H1 (cell line): ENCODE measurements at regions not wholly inside any gene's neighbourhood (a gene's known extent, or its start where the extent isn't known, plus 50 kb on each side); places are given as distances from the start of the nearest gene placed in this dataset.

ENCODE experiments used
- CTCF ChIA-PET: fragments of 300-600 bp; sonication (Branson Sonifier 250); formaldehyde crosslinking; loops from one replicate; lab custom pipeline; 2021; ENCODE audit not compliant: partially characterized antibody; lab: Charles Lee
- POLR2A ChIA-PET: fragments of 300-600 bp; sonication (Branson Sonifier 250); formaldehyde crosslinking; loops from one replicate; lab custom pipeline; 2021; ENCODE audit warnings: inconsistent platforms; ENCODE audit not compliant: partially characterized antibody; lab: Charles Lee
- DNase-seq, 2 experiments: peaks; one replicate each; pipeline versions ENCODE4 v3.0.0 to v3.0.0-alpha.2; 2010 to 2022; ENCODE audit warnings: low spot score in 2 of 2, low read depth in 1 of 2, mixed read lengths in 1 of 2
- FAIRE-seq: peaks from 2 replicates; lab custom pipeline; 2011; peaks lifted over from hg19 to GRCh38; lab: Jason Lieb, UNC
- H2AFZ ChIP-seq: 2 replicates; pipeline ENCODE4 v1.8.1; 2012; ENCODE audit warnings: low read length, inconsistent platforms
- H2AK5ac ChIP-seq: 2 replicates; pipeline ENCODE4 v1.6.1; 2013; ENCODE audit warnings: low read depth, low read length
- H2BK120ac ChIP-seq: replicated peaks from 2 replicates; pipeline ENCODE3; 2013; ENCODE audit warnings: low read depth, low read length, inconsistent platforms
- H2BK12ac ChIP-seq: 2 replicates; pipeline ENCODE4 v1.6.1; 2013; ENCODE audit warnings: low read depth, low read length
- H2BK15ac ChIP-seq: 2 replicates; pipeline ENCODE4 v1.6.1; 2013; ENCODE audit warnings: low read length
- H2BK20ac ChIP-seq: 2 replicates; pipeline ENCODE4 v1.6.1; 2013; ENCODE audit warnings: low read length
- H2BK5ac ChIP-seq: 2 replicates; pipeline ENCODE4 v1.6.1; 2013; ENCODE audit warnings: low read depth, low read length
- H3K14ac ChIP-seq: 2 replicates; pipeline ENCODE4 v1.6.1; 2013; ENCODE audit warnings: inconsistent platforms; ENCODE audit not compliant: insufficient read length
- H3K18ac ChIP-seq: 2 replicates; pipeline ENCODE4 v1.6.1; 2013; ENCODE audit warnings: low read length; ENCODE audit errors: extremely low read depth
- H3K23ac ChIP-seq: 2 replicates; pipeline ENCODE4 v1.6.1; 2013; ENCODE audit warnings: inconsistent platforms; ENCODE audit not compliant: insufficient read length
- H3K23me2 ChIP-seq: 2 replicates; pipeline ENCODE4 v1.6.1; 2013; ENCODE audit warnings: low read depth, low read length
- H3K27ac ChIP-seq: 2 replicates; pipeline ENCODE4 v1.6.1; 2011; ENCODE audit warnings: low read depth, low read length, inconsistent platforms
- H3K27me3 ChIP-seq, 4 experiments: replicated peaks in 1 of 4; 1 replicate in 1 of 4; 2 replicates in 3 of 4; pipeline versions ENCODE4 v1.6.1 to v1.8.1; 2011 to 2013; ENCODE audit warnings: low read length in 3 of 4, mild to moderate bottlenecking in 3 of 4, inconsistent platforms in 2 of 4, mixed read lengths in 2 of 4, moderate library complexity in 1 of 4; ENCODE audit not compliant: control insufficient read depth in 3 of 4, insufficient read depth in 3 of 4; ENCODE audit errors: extremely low read depth in 1 of 4
- H3K36me3 ChIP-seq, 4 experiments: 2 replicates each; pipeline versions ENCODE4 v1.6.1 to v1.8.1; 2011 to 2013; ENCODE audit warnings: mild to moderate bottlenecking in 4 of 4, low read length in 3 of 4, moderate library complexity in 2 of 4, control low read depth in 1 of 4, inconsistent platforms in 1 of 4; ENCODE audit not compliant: insufficient read depth in 4 of 4, control insufficient read depth in 2 of 4
- H3K4ac ChIP-seq: replicated peaks from 2 replicates; pipeline ENCODE3; 2013; ENCODE audit warnings: low read length, low read depth, mixed read lengths, inconsistent platforms; ENCODE audit not compliant: insufficient read length
- H3K4me1 ChIP-seq, 4 experiments: replicated peaks in 1 of 4; 1 replicate in 1 of 4; 2 replicates in 3 of 4; pipeline versions ENCODE4 v1.6.1 to v1.8.1; 2011 to 2013; ENCODE audit warnings: low read length in 3 of 4, inconsistent platforms in 2 of 4, mixed read lengths in 1 of 4; ENCODE audit not compliant: insufficient read depth in 4 of 4, control insufficient read depth in 3 of 4
- H3K4me2 ChIP-seq, 2 experiments: 2 replicates each; pipeline versions ENCODE4 v1.6.1 to v1.8.1; 2011 to 2013; ENCODE audit warnings: low read depth in 2 of 2, low read length in 2 of 2, control low read depth in 1 of 2, inconsistent platforms in 1 of 2, mild to moderate bottlenecking in 1 of 2; ENCODE audit not compliant: insufficient read depth in 1 of 2
- H3K4me3 ChIP-seq, 4 experiments: fragments of 200-600, 300-600 bp in 1 of 4; sonication (generic), shearing (Covaris generic), sonication (Bioruptor Twin) in 1 of 4; 2 replicates each; pipeline versions ENCODE4 v1.5.1 to v1.8.1; 2011 to 2016; ENCODE audit warnings: low read length in 4 of 4, low read depth in 3 of 4, control low read depth in 2 of 4, inconsistent platforms in 2 of 4, mild to moderate bottlenecking in 2 of 4, mixed read lengths in 1 of 4, moderate library complexity in 1 of 4; ENCODE audit not compliant: insufficient read depth in 2 of 4; ENCODE audit errors: extremely low read depth in 1 of 4
- H3K56ac ChIP-seq: replicated peaks from 2 replicates; pipeline ENCODE3; 2013; ENCODE audit warnings: low read depth, mild to moderate bottlenecking, mixed read lengths, low read length, inconsistent platforms; ENCODE audit not compliant: insufficient read length
- H3K79me1 ChIP-seq: 2 replicates; pipeline ENCODE4 v1.6.1; 2013; ENCODE audit warnings: low read depth, low read length, control low read depth
- H3K79me2 ChIP-seq, 2 experiments: 2 replicates each; pipeline versions ENCODE4 v1.6.1 to v1.8.1; 2012 to 2013; ENCODE audit warnings: low read length in 2 of 2, mild to moderate bottlenecking in 2 of 2, inconsistent platforms in 1 of 2; ENCODE audit not compliant: insufficient read depth in 2 of 2, control insufficient read depth in 1 of 2
- H3K9ac ChIP-seq, 4 experiments: replicated peaks in 1 of 4; 1 replicate in 1 of 4; 2 replicates in 3 of 4; pipeline versions ENCODE4 v1.6.1 to v1.8.1; 2011 to 2013; ENCODE audit warnings: low read depth in 3 of 4, low read length in 3 of 4, control low read depth in 2 of 4, mild to moderate bottlenecking in 2 of 4, moderate library complexity in 2 of 4, inconsistent platforms in 1 of 4; ENCODE audit errors: extremely low read depth in 1 of 4
- H3K9me3 ChIP-seq, 2 experiments: 2 replicates each; pipeline versions ENCODE4 v1.6.1 to v1.8.1; 2012 to 2013; ENCODE audit warnings: mild to moderate bottlenecking in 2 of 2, moderate library complexity in 2 of 2, control low read depth in 1 of 2, inconsistent platforms in 1 of 2, low read depth in 1 of 2, low read length in 1 of 2, mixed read lengths in 1 of 2; ENCODE audit not compliant: insufficient read depth in 2 of 2
- H4K20me1 ChIP-seq, 2 experiments: replicated peaks in 1 of 2; 2 replicates each; pipeline versions ENCODE3 to v1.8.1; 2011 to 2013; ENCODE audit warnings: inconsistent platforms in 2 of 2, low read length in 2 of 2, mild to moderate bottlenecking in 1 of 2; ENCODE audit not compliant: insufficient read depth in 2 of 2, control insufficient read depth in 1 of 2
- H4K5ac ChIP-seq: 2 replicates; pipeline ENCODE4 v1.6.1; 2013; ENCODE audit warnings: low read length, low read depth, mixed read lengths, inconsistent platforms; ENCODE audit not compliant: insufficient read length
- H4K8ac ChIP-seq: 2 replicates; pipeline ENCODE4 v1.8.0; 2013; ENCODE audit warnings: mild to moderate bottlenecking, moderate library complexity, low read length, inconsistent platforms; ENCODE audit not compliant: insufficient read depth; ENCODE audit errors: extremely low read depth
- H4K91ac ChIP-seq: replicated peaks from 2 replicates; pipeline ENCODE3; 2013; ENCODE audit warnings: low read length, mixed read lengths, inconsistent platforms; ENCODE audit not compliant: insufficient read length
- BCL11A ChIP-seq, 2 experiments: IDR thresholded peaks; one replicate each; pipeline ENCODE4 v1.6.1; 2011; ENCODE audit warnings: low read depth in 2 of 2, low read length in 2 of 2, mild to moderate bottlenecking in 2 of 2
- BRCA1 ChIP-seq: IDR thresholded peaks from 2 replicates; pipeline ENCODE4 v1.6.1; 2012; ENCODE audit warnings: low read depth, low read length, improper control_type of control experiment
- CHD2 ChIP-seq: IDR thresholded peaks from 2 replicates; pipeline ENCODE4 v1.6.1; 2012; ENCODE audit warnings: low read length, improper control_type of control experiment
- EGR1 ChIP-seq: IDR thresholded peaks from 2 replicates; pipeline ENCODE4 v1.6.1; 2011; ENCODE audit warnings: low read depth, low read length, borderline replicate concordance
- FOSL1 ChIP-seq: IDR thresholded peaks from 2 replicates; pipeline ENCODE4 v1.6.1; 2011; ENCODE audit warnings: mild to moderate bottlenecking, low read depth, low read length, moderate library complexity; ENCODE audit not compliant: insufficient read depth
- HDAC2 ChIP-seq, 2 experiments: fragments of 300-600 bp in 1 of 2; sonication (generic) in 1 of 2; IDR thresholded peaks; 2 replicates each; pipeline ENCODE4 v1.6.1; 2011 to 2012; ENCODE audit warnings: low read depth in 2 of 2, low read length in 2 of 2, mild to moderate bottlenecking in 2 of 2, moderate library complexity in 2 of 2, borderline replicate concordance in 1 of 2, inconsistent platforms in 1 of 2
- NANOG ChIP-seq: IDR thresholded peaks from 2 replicates; pipeline ENCODE4 v1.6.1; 2011; ENCODE audit warnings: low read length, low read depth, mild to moderate bottlenecking, inconsistent platforms; ENCODE audit not compliant: insufficient read depth, poor library complexity, severe bottlenecking
- SRF ChIP-seq: IDR thresholded peaks from 2 replicates; pipeline ENCODE4 v1.6.1; 2011; ENCODE audit warnings: mild to moderate bottlenecking, low read depth, low read length, moderate library complexity
- TAF1 ChIP-seq: IDR thresholded peaks from 2 replicates; pipeline ENCODE4 v1.6.1; 2011; ENCODE audit warnings: mild to moderate bottlenecking, low read depth, low read length
- TBP ChIP-seq: IDR thresholded peaks from 2 replicates; pipeline ENCODE4 v1.6.1; 2011; ENCODE audit warnings: low read depth, low read length, improper control_type of control experiment
- TEAD4 ChIP-seq: IDR thresholded peaks from 2 replicates; pipeline ENCODE4 v1.6.1; 2012; ENCODE audit warnings: low read depth, low read length, inconsistent platforms, mixed read lengths
- ZNF274 ChIP-seq: IDR thresholded peaks from 2 replicates; pipeline ENCODE4 v1.7.0; 2012; ENCODE audit warnings: low read length, borderline replicate concordance; ENCODE audit errors: extremely low read depth
- WGBS, 2 experiments: shearing (Covaris generic) in 1 of 2; methylation state at CpG; one replicate each; pipeline versions ENCODE4 v1.1.6 to v1.1.7; 2013 to 2015; ENCODE audit warnings: low lambda C conversion rate in 2 of 2, mixed read lengths in 2 of 2, inconsistent platforms in 1 of 2, low coverage in 1 of 2, missing lambda C conversion rate in 1 of 2; ENCODE audit not compliant: insufficient replicate concordance in 2 of 2, insufficient coverage in 1 of 2, insufficient read length in 1 of 2; ENCODE audit errors: extremely low coverage in 1 of 2, missing lambda C conversion rate in 1 of 2; 5-methylcytosine and 5-hydroxymethylcytosine counted together
- TF ChIP-seq, protein P1 (sequence below): IDR thresholded peaks from 2 replicates; pipeline ENCODE4 v1.6.1; 2012; ENCODE audit warnings: inconsistent platforms
- TF ChIP-seq, protein P2 (sequence below): IDR thresholded peaks from 2 replicates; pipeline ENCODE4 v1.6.1; 2011; ENCODE audit warnings: low read depth, mild to moderate bottlenecking, low read length; ENCODE audit not compliant: insufficient read depth

DNA sequence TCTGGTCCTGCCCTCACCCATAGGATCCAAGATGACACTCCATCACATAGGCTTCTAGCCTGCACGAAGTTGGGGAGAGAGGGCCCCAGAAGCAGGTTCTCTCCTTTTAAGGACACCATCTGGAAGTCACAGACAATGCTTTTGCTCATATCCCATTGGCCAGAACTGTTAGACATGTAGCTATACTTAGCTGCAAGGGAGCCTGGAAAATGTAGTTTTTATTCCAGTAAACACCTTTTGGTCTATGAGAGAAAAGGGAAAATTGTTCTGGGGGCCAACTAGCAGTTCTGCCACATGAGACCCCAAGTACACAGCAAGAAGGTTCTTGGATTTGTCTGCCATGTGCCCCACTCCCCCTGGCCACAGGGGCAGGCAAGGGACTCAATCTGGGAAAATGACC, 206.1 kb downstream of the ZFP36L2 start:
- no peaks in the 10 kb centered on the region for H4K20me1 ChIP-seq
- H2BK120ac ChIP-seq: no peak overlapping the region
- H3K27me3 ChIP-seq: no peaks in the 10 kb centered on the region
- ChIA-PET CTCF (interaction anchor here (0.7 to 8.5 kb wide), 7 partner anchors 9 to 521 kb away, joined by 3 to 70 read pairs (median 3); no protein-coding TSS in a partner anchor), POLR2A (no interaction called here)
- H3K27ac ChIP-seq: no peak overlapping the region
- no peak overlapping the region for H2AK5ac ChIP-seq
- no peak overlapping the region for H2BK5ac ChIP-seq
- no peak overlapping the region for H4K5ac ChIP-seq
- no peak overlapping the region for H2BK15ac ChIP-seq
- H3K23ac ChIP-seq: no peak overlapping the region
- H3K18ac ChIP-seq: no peak overlapping the region
- H3K36me3 ChIP-seq: no peaks in the 10 kb centered on the region
- no peak overlapping the region for H2AFZ ChIP-seq
- no peaks in the 10 kb centered on the region for H3K79me1 ChIP-seq
- H4K91ac ChIP-seq: no peak overlapping the region
- H3K9ac ChIP-seq: no peak overlapping the region
- H3K4ac ChIP-seq: no peak overlapping the region
- no peak for FAIRE-seq
- no peaks in the 10 kb centered on the region for H3K23me2 ChIP-seq
- H3K9me3 ChIP-seq: peaks cover 0 to 5% of the 10 kb centered on the region in 2 experiments; a peak in 3 of 4 replicates
- H3K79me2 ChIP-seq: no peaks in the 10 kb centered on the region
- H3K4me1 ChIP-seq: peaks cover 2 to 10% (median 3%) of the 10 kb centered on the region in 4 experiments; a peak in 4 of 7 replicates
- no peak overlapping the region for H3K4me2 ChIP-seq
- no peak overlapping the region for H3K14ac ChIP-seq
- no peak overlapping the region for H3K4me3 ChIP-seq
- no peak overlapping the region for H3K56ac ChIP-seq
- H2BK12ac ChIP-seq: no peak overlapping the region
- 94% methylated on average over 1 of the region's 1 CpG; no CpG with 5 or more reads in 1 of the 2 experiments for WGBS, 2 experiments
- DNase-seq: no peak
- no peak overlapping the region for H2BK20ac ChIP-seq
- no peak overlapping the region for H4K8ac ChIP-seq
- TF ChIP-seq TEAD4: no peak
- no peak for TF ChIP-seq BCL11A (IDR thresholded peaks at IDR 0.05; ENCODE audit: low read depth in 2 of 2, low read length in 2 of 2)
- no peak for TF ChIP-seq ZNF274
- no peak for TF ChIP-seq BRCA1
- no peak for TF ChIP-seq FOSL1
- TF ChIP-seq NANOG: no peak
- TF ChIP-seq, protein P1, sequence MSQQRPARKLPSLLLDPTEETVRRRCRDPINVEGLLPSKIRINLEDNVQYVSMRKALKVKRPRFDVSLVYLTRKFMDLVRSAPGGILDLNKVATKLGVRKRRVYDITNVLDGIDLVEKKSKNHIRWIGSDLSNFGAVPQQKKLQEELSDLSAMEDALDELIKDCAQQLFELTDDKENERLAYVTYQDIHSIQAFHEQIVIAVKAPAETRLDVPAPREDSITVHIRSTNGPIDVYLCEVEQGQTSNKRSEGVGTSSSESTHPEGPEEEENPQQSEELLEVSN: no peak
- TF ChIP-seq HDAC2 (IDR thresholded peaks at IDR 0.05; ENCODE audit: borderline replicate concordance in 1 of 2, low read depth in 2 of 2, low read length in 2 of 2): no peak
- no peak for TF ChIP-seq TAF1
- TF ChIP-seq TBP: no peak
- no peak for TF ChIP-seq CHD2
- no peak for TF ChIP-seq SRF
- TF ChIP-seq, protein P2, sequence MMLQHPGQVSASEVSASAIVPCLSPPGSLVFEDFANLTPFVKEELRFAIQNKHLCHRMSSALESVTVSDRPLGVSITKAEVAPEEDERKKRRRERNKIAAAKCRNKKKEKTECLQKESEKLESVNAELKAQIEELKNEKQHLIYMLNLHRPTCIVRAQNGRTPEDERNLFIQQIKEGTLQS: no peak
- no peak for TF ChIP-seq EGR1
